HepG2 (cell line): ENCODE measurements at regions not wholly inside any gene's neighbourhood (a gene's known extent, or its start where the extent isn't known, plus 50 kb on each side); places are given as distances from the start of the nearest gene placed in this dataset.

Experiments used
- ATAC-seq: fragments of 200-7000 bp; cut with Tn5 transposase; 3 replicates; pipeline ENCODE4 v1.9.1; 2020; ENCODE audit warnings: mild to moderate bottlenecking, moderate library complexity
- BruUV-seq: library from RNA; stranded (reverse); fragments of 400-500 nt; replicated peaks from 2 replicates; lab custom pipeline; 2021; lab: Mats Ljungman, UMichigan
- CTCF ChIA-PET: fragments of 300-600 bp; formaldehyde crosslinking; extraction: SDS; loops from one replicate; lab custom pipeline; 2021; ENCODE audit warnings: low total read pairs, inconsistent platforms, low intra/inter-chr PET ratio; lab: Yijun Ruan, JAX
- POLR2A ChIA-PET: fragments of 350-600 bp; sonication (Branson Sonifier 250); formaldehyde crosslinking; loops from one replicate; lab custom pipeline; 2020; ENCODE audit warnings: antibody characterized with exemption, inconsistent platforms; lab: Yijun Ruan, JAX
- DNase-seq: peaks from one replicate; pipeline ENCODE4 v3.0.0-alpha.2; 2015; ENCODE audit warnings: low spot score
- FAIRE-seq: peaks from 3 replicates; lab custom pipeline; 2011; peaks lifted over from hg19 to GRCh38; lab: Jason Lieb, UNC
- H2AFZ ChIP-seq: one replicate; pipeline ENCODE4 v1.6.1; 2011; ENCODE audit warnings: low read length, inconsistent platforms
- H3K27ac ChIP-seq: fragments of 300-600 bp; 3 replicates; pipeline ENCODE4 v1.8.0; 2011; ENCODE audit warnings: mixed run types, mild to moderate bottlenecking, mixed read lengths, low read length, inconsistent platforms; ENCODE audit not compliant: insufficient read depth; ENCODE audit errors: extremely low read length
- H3K27me3 ChIP-seq, 2 experiments: fragments of 200-600 bp in 1 of 2; 2 replicates in 1 of 2; 3 replicates in 1 of 2; pipeline versions ENCODE4 v1.6.0 to v1.8.0; 2011; ENCODE audit warnings: low read length in 2 of 2, mild to moderate bottlenecking in 2 of 2, moderate library complexity in 2 of 2, inconsistent platforms in 1 of 2; ENCODE audit not compliant: insufficient read depth in 2 of 2, control insufficient read depth in 1 of 2
- H3K36me3 ChIP-seq, 2 experiments: fragments of 200-600 bp in 1 of 2; replicated peaks in 1 of 2; 2 replicates in 1 of 2; 3 replicates in 1 of 2; pipeline versions ENCODE4 v1.5.1 to v1.8.0; 2011; ENCODE audit warnings: low read length in 2 of 2, inconsistent platforms in 1 of 2; ENCODE audit not compliant: insufficient read depth in 2 of 2, control insufficient read depth in 1 of 2
- H3K4me1 ChIP-seq: 2 replicates; pipeline ENCODE4 v1.5.1; 2012; ENCODE audit warnings: low read length, inconsistent platforms; ENCODE audit not compliant: insufficient read depth
- H3K4me2 ChIP-seq: 2 replicates; pipeline ENCODE4 v1.6.0; 2011; ENCODE audit warnings: low read depth, low read length, inconsistent platforms
- H3K4me3 ChIP-seq, 3 experiments: fragments of 200-600 bp in 1 of 3; sonication (generic), shearing (Covaris generic) in 1 of 3; replicated peaks in 1 of 3; 2 replicates each; pipeline ENCODE4 v1.5.1; 2011 to 2016; ENCODE audit warnings: low read length in 3 of 3, inconsistent platforms in 2 of 3, low read depth in 2 of 3, mild to moderate bottlenecking in 2 of 3, control low read depth in 1 of 3, mixed read lengths in 1 of 3; ENCODE audit not compliant: insufficient read depth in 1 of 3
- H3K79me2 ChIP-seq: one replicate; pipeline ENCODE4 v1.6.1; 2011; ENCODE audit warnings: low read length, inconsistent platforms; ENCODE audit not compliant: insufficient read depth
- H3K9ac ChIP-seq: 2 replicates; pipeline ENCODE4 v1.6.0; 2011; ENCODE audit warnings: mild to moderate bottlenecking, low read depth, low read length, inconsistent platforms; ENCODE audit not compliant: insufficient read depth
- H3K9me3 ChIP-seq: 2 replicates; pipeline ENCODE4 v1.5.1; 2012; ENCODE audit warnings: mild to moderate bottlenecking, low read length
- H4K20me1 ChIP-seq: 2 replicates; pipeline ENCODE4 v1.6.0; 2011; ENCODE audit warnings: inconsistent platforms, mild to moderate bottlenecking, low read length, moderate library complexity; ENCODE audit not compliant: insufficient read depth
- AKAP8 ChIP-seq: sonication (generic); formaldehyde crosslinking; IDR thresholded peaks from 2 replicates; pipeline ENCODE4 v1.5.1; 2020; ENCODE audit warnings: mild to moderate bottlenecking, missing genetic modification reagents
- CEBPZ ChIP-seq: IDR thresholded peaks from 2 replicates; pipeline ENCODE4 v1.6.1; 2012; ENCODE audit warnings: low read length, improper control_type of control experiment
- ELF4 ChIP-seq: sonication (generic); formaldehyde crosslinking; IDR thresholded peaks from 2 replicates; pipeline ENCODE4 v1.5.0; 2020; ENCODE audit warnings: missing genetic modification reagents, mild to moderate bottlenecking, moderate library complexity, borderline replicate concordance
- ETS1 ChIP-seq: sonication (generic); formaldehyde crosslinking; IDR thresholded peaks from 2 replicates; pipeline ENCODE4 v1.4.0; 2020; ENCODE audit warnings: missing genetic modification reagents
- GZF1 ChIP-seq: sonication (generic); formaldehyde crosslinking; IDR thresholded peaks from 2 replicates; pipeline ENCODE4 v1.5.1; 2020; ENCODE audit warnings: mild to moderate bottlenecking, missing genetic modification reagents
- HOXA7 ChIP-seq: sonication (generic); formaldehyde crosslinking; IDR thresholded peaks from 2 replicates; pipeline ENCODE4 v1.8.1; 2022; ENCODE audit warnings: mild to moderate bottlenecking, missing genetic modification reagents, moderate library complexity
- HOXA9 ChIP-seq: sonication (generic); formaldehyde crosslinking; IDR thresholded peaks from 2 replicates; pipeline ENCODE4 v1.8.1; 2022; ENCODE audit warnings: missing genetic modification reagents, mild to moderate bottlenecking, moderate library complexity, borderline replicate concordance
- IRF1 ChIP-seq: sonication (generic); formaldehyde crosslinking; IDR thresholded peaks from 2 replicates; pipeline ENCODE4 v1.4.0; 2020; ENCODE audit warnings: low read depth, mild to moderate bottlenecking, missing genetic modification reagents
- JUNB ChIP-seq: sonication (generic); formaldehyde crosslinking; IDR thresholded peaks from 2 replicates; pipeline ENCODE4 v1.8.0; 2022; ENCODE audit warnings: missing genetic modification reagents, mild to moderate bottlenecking, borderline replicate concordance
- KLF16 ChIP-seq, 2 experiments: sonication (generic) in 1 of 2; formaldehyde crosslinking in 1 of 2; IDR thresholded peaks; 2 replicates each; pipeline versions ENCODE4 v1.6.1 to v1.8.0; 2016 to 2023; ENCODE audit warnings: missing genetic modification reagents in 2 of 2, missing compliant biosample characterization in 1 of 2
- PRMT3 ChIP-seq: sonication (generic); formaldehyde crosslinking; IDR thresholded peaks from 2 replicates; pipeline ENCODE4 v1.8.1; 2022; ENCODE audit warnings: low read depth, mild to moderate bottlenecking, moderate library complexity, missing genetic modification reagents, borderline replicate concordance
- ZBTB2 ChIP-seq: sonication (generic); formaldehyde crosslinking; IDR thresholded peaks from 2 replicates; pipeline ENCODE4 v1.8.0; 2022; ENCODE audit warnings: low read depth, missing genetic modification reagents
- ZBTB34 ChIP-seq: sonication (generic); formaldehyde crosslinking; IDR thresholded peaks from 2 replicates; pipeline ENCODE4 v1.8.0; 2022; ENCODE audit warnings: mild to moderate bottlenecking, missing genetic modification reagents
- ZNF230 ChIP-seq: sonication (generic); formaldehyde crosslinking; IDR thresholded peaks from 2 replicates; pipeline ENCODE4 v1.4.0; 2020; ENCODE audit warnings: mild to moderate bottlenecking, missing genetic modification reagents
- ZNF629 ChIP-seq: sonication (generic); formaldehyde crosslinking; conservative IDR thresholded peaks from 2 replicates; pipeline ENCODE4 v1.5.0; 2020; ENCODE audit warnings: missing genetic modification reagents
- ZNF782 ChIP-seq: sonication (generic); formaldehyde crosslinking; IDR thresholded peaks from 2 replicates; pipeline ENCODE4 v1.4.0; 2020; ENCODE audit warnings: missing genetic modification reagents, mild to moderate bottlenecking, borderline replicate concordance
- in situ Hi-C: cut with HindIII; loops from 2 replicates; pipeline ENCODE4 v1.10.0; 2017; ENCODE audit warnings: low pct_unique_long_range_greater_than_20kb; ENCODE audit not compliant: extremely low pct_ligation_motif_present
- intact Hi-C: fragments of 100-400 bp; cut with micrococcal nuclease; formaldehyde crosslinking; loops from one replicate; pipeline ENCODE4 v1.10.0; 2022; ENCODE audit not compliant: unreplicated experiment

- FAIRE-seq (no peak), DNase-seq (no peak), ATAC-seq (no peak)
- H3K4me1 ChIP-seq, result no peaks in the 10 kb centered on the region
- no peak overlapping the region for H3K9ac ChIP-seq
- H3K4me3 ChIP-seq, result no peak overlapping the region
- H3K36me3 ChIP-seq, result no peaks in the 10 kb centered on the region
- H3K79me2 ChIP-seq, result no peaks in the 10 kb centered on the region
- no peak overlapping the region for H3K27ac ChIP-seq
- H3K4me2 ChIP-seq, result no peak overlapping the region
- intact Hi-C loops (no loop called here), in situ Hi-C loops (no loop called here)
- H3K9me3 ChIP-seq, result no peaks in the 10 kb centered on the region
- H2AFZ ChIP-seq, result no peak overlapping the region
- H4K20me1 ChIP-seq, result no peaks in the 10 kb centered on the region
- no peak for TF ChIP-seq AKAP8
- no peak for TF ChIP-seq CEBPZ
- TF ChIP-seq ETS1 (CRISPR knock-in tag), result no peak
- no peak for TF ChIP-seq GZF1
- no peak for TF ChIP-seq PRMT3
- no peak for TF ChIP-seq ZBTB2 (CRISPR knock-in tag)
- TF ChIP-seq ZNF629 (CRISPR knock-in tag), result no peak
- TF ChIP-seq HOXA7 (CRISPR knock-in tag), result no peak
- TF ChIP-seq IRF1 (CRISPR knock-in tag), result no peak
- TF ChIP-seq ELF4 (CRISPR knock-in tag), result no peak
- TF ChIP-seq ZBTB34 (CRISPR knock-in tag), result no peak
- TF ChIP-seq KLF16 (CRISPR knock-in tag; IDR thresholded peaks at IDR 0.05), result no peak
- no peak for TF ChIP-seq ZNF230 (CRISPR knock-in tag)
- TF ChIP-seq JUNB, result no peak
- no peak for TF ChIP-seq ZNF782 (CRISPR knock-in tag)
- TF ChIP-seq HOXA9 (CRISPR knock-in tag), result no peak
- no TSS peak for BruUV-seq
- ChIA-PET POLR2A (no interaction called here), CTCF (no interaction called here)
- H3K27me3 ChIP-seq, result no peaks in the 10 kb centered on the region
Observed at GRCh38 chr4:147326591-147326990, 154.3 kb upstream of the EDNRA start.
